Activated CD4-positive, alpha-beta memory T cell treated with anti-CD3 and anti-CD28 coated beads for 36 hours (primary cell): ENCODE measurements at regions not wholly inside any gene's neighbourhood (a gene's known extent, or its start where the extent isn't known, plus 50 kb on each side); places are given as distances from the start of the nearest gene placed in this dataset.
"Not testable (repeated sequence)": the region's sequence is repeated elsewhere in the genome, so short reads cannot be mapped to it uniquely, and the experiment has no call there.

ENCODE experiments used
- CTCF ChIA-PET: fragments of 350-600 bp; sonication (Branson Sonifier 250); formaldehyde crosslinking; loops from one replicate; lab custom pipeline; 2021; ENCODE audit warnings: antibody characterized with exemption, inconsistent platforms; lab: Charles Lee
- POLR2A ChIA-PET: fragments of 350-600 bp; sonication (Branson Sonifier 250); formaldehyde crosslinking; loops from one replicate; lab custom pipeline; 2021; ENCODE audit warnings: antibody characterized with exemption; lab: Charles Lee
- DNase-seq: peaks from one replicate; pipeline ENCODE4 v3.0.0-alpha.2; 2020
- H3K27ac Mint-ChIP-seq: one replicate; pipeline ENCODE4 v1.8.0; 2021; ENCODE audit warnings: mixed read lengths
- H3K27me3 Mint-ChIP-seq: one replicate; pipeline ENCODE4 v1.8.0; 2021; ENCODE audit warnings: mixed read lengths
- H3K36me3 Mint-ChIP-seq: one replicate; pipeline ENCODE4 v1.8.0; 2021; ENCODE audit warnings: mixed read lengths
- H3K4me1 Mint-ChIP-seq: one replicate; pipeline ENCODE4 v1.8.0; 2021; ENCODE audit warnings: low read depth, mixed read lengths
- H3K4me3 Mint-ChIP-seq: one replicate; pipeline ENCODE4 v1.8.0; 2021; ENCODE audit warnings: mild to moderate bottlenecking, mixed read lengths
- H3K9me3 Mint-ChIP-seq: one replicate; pipeline ENCODE4 v1.8.0; 2021; ENCODE audit warnings: mixed read lengths
- intact Hi-C: fragments of 100-400 bp; cut with micrococcal nuclease; formaldehyde crosslinking; loops from one replicate; pipeline ENCODE4 v1.15.1; 2023

DNA sequence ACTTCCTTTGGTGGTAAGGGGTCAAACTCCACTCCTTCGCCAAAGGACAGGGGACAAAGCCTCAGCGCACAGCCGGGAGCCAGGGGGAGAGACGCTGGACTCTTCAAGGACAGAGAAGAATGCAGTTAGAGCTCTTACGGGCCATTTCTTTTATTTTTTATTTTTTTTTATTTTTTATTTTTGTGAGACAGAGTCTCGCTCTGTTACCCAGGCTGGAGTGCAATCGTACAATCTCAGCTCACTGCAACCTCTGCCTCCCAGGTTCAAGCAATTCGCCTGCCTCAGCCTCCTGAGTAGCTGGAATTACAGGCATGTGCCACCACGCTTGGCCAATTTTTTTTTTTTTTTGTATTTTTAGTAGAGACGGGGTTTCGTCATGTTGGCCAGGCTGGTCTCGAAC lies 93.2 kb upstream of the RPH3AL start, which contains the start of gene RFLNB:
Gene RFLNB, minus strand, starts transcription at position 101 of the 400 bp plus-strand sequence.
- intact Hi-C loops, H3K4me1 Mint-ChIP-seq, H3K4me3 Mint-ChIP-seq, CTCF ChIA-PET, POLR2A ChIA-PET, H3K9me3 Mint-ChIP-seq, H3K27me3 Mint-ChIP-seq, DNase-seq: not testable (repeated sequence)
- Mint-ChIP-seq H3K27ac (peak within 1 kb of the TSS; percentile 18), H3K36me3 (peaks cover 18% of the 10 kb centered on the region)

DNA sequence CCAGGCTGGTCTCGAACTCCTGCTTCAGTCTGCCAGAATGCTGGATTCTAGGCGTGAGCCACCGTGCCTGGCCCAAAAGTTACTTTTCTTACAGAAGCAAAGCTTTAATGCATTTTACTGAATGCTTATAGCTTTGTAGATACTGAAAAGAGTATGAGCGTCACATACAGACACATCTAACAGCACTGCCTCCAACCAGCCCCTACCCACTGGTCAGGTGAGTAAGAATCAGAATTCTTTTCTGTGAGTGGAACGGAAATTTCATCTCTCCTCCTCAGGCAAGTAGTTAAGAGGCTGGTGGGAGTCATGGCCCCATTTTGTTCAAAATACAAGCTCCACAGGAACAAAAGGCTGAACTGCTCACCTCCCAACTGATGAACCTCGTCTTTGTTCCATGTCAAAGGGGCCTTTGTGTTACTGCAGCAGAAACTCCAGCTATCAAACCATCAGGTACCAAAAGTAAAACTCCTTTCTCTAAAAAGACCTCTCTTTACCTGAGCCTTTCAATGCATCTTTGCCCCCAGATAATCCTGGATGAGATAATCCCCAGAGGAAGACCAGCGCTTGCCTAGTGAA lies 92.4 kb upstream of the RPH3AL start:
- Mint-ChIP-seq H3K27ac (peak overlapping the region; percentile 18), H3K36me3 (peaks cover 21% of the 10 kb centered on the region), H3K9me3 (no peaks in the 10 kb centered on the region), H3K4me3 (no peak overlapping the region), H3K4me1 (peaks cover 5% of the 10 kb centered on the region), H3K27me3 (no peaks in the 10 kb centered on the region)
- POLR2A ChIA-PET: no interaction called here
- intact Hi-C loops: no loop called here
- peak; percentile 15 for DNase-seq
- CTCF ChIA-PET: interaction anchor here (1.9 kb wide), 1 partner anchor 33 kb away, joined by 10 read pairs; no protein-coding TSS in a partner anchor

DNA sequence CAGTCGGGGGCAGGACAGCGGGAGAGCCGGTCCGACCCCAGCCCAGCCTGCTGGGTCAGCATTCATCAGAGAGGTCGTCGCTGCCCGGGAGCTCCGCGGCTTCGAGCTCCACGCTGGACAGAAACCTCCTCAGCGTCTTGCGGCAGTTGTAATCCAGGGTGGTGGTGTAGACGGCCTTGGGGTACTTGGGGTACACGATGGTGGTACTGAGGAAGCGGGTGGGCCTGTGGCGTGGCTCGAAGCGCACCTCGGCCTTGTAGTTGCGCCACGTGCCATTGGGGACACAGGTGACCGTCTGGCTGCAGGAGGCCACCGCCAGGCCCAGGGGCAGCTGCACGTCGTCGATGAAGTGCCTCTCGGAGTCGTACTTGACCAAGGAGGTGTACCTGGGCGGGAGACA lies 90.5 kb upstream of the RPH3AL start:
- no peak for DNase-seq
- H3K27ac Mint-ChIP-seq: no peak overlapping the region
- peaks cover 21% of the 10 kb centered on the region for H3K36me3 Mint-ChIP-seq
- POLR2A ChIA-PET: no interaction called here
- intact Hi-C loops: no loop called here
- H3K27me3 Mint-ChIP-seq: no peaks in the 10 kb centered on the region
- CTCF ChIA-PET: no interaction called here
- peaks cover 5% of the 10 kb centered on the region for H3K4me1 Mint-ChIP-seq
- H3K4me3 Mint-ChIP-seq: no peak overlapping the region
- no peaks in the 10 kb centered on the region for H3K9me3 Mint-ChIP-seq

DNA sequence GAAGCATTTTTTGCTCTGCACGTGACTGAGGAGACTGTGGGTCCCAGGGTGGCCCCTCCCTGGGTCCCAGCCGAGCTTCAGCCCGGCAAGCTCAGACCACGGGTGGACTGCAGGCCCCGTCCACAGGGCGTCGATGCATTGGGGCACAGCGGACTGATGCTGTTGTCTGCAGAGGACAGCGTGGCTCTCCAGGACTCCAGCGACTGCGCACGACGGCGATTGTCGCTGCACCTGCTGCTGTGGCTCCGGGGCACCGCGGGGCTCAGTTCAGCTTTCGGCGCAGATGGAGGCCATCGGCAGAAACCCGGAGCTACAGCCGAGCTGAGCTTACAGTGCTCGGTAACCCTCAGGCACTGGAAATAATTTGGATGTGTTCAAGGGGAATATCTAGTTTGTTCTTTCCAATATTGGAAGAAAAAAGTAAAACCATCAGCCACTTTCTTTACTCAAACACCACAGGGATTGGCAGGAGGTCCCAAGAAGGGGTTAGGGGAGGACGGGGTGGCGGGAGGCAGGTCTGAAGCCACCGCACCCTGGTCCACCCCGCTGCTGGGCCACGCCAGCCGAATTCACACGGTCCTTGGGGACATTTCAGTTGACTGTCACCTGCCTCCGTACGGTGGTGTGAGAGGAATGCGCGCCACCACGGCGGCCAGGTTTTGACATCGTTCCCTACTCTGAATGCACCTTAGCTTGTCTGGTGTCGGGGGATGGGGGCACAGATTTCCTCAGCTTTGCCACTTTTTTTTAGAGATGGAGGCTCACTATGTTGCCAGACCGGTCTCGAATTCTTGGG lies 88.7 kb upstream of the RPH3AL start:
- ChIA-PET POLR2A (no interaction called here), CTCF (no interaction called here)
- H3K4me1 Mint-ChIP-seq: peaks cover 5% of the 10 kb centered on the region
- H3K36me3 Mint-ChIP-seq: peaks cover 21% of the 10 kb centered on the region
- no peaks in the 10 kb centered on the region for H3K9me3 Mint-ChIP-seq
- H3K4me3 Mint-ChIP-seq: no peak overlapping the region
- H3K27me3 Mint-ChIP-seq: no peaks in the 10 kb centered on the region
- DNase-seq: no peak
- no peak overlapping the region for H3K27ac Mint-ChIP-seq
- intact Hi-C loops: no loop called here

DNA sequence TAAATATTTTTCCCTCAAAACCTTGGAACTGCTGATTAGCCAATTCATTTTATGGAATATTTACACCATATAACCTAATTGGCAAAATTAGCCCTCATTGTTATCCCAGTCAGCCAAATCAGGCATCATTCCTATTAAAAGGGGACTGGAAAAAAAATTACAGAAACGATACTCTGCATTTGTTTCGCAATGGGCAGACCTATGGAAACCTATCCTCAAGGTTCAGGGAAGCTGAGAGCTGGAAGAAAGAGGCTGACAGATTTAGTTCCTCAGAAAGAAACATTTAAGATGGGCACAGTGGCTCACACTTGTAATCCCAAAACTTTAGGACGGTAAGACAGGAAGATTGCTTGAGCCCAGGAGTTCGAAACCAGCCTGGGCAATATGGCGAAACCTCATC lies 85.6 kb upstream of the RPH3AL start:
- Mint-ChIP-seq H3K4me3 (no peak overlapping the region), H3K27me3 (no peaks in the 10 kb centered on the region), H3K36me3 (peaks cover 13% of the 10 kb centered on the region), H3K27ac (no peak overlapping the region), H3K9me3 (peaks cover 8% of the 10 kb centered on the region), H3K4me1 (peaks cover 2% of the 10 kb centered on the region)
- POLR2A ChIA-PET: no interaction called here
- CTCF ChIA-PET: interaction anchor here (1.9 kb wide), 1 partner anchor 26 kb away, joined by 6 read pairs; no protein-coding TSS in a partner anchor
- DNase-seq: no peak
- intact Hi-C loops: no loop called here

DNA sequence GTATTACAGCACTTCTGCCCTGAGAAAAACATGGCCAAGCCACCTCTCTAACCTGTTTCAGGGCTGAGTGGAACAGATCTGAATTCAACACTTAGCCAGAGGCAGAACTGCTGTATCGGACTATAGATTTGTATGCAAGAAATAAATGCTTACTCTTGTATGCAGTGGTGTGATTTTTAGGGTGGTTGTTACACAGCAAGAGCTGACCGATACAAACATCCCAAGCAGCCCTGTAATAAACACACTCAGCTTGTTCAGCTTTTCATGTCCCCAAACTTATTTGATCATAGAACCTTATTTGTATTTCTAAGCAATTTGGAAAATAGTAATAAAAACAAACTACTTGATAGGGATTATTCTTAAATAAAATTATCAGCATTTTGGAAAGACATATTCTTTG lies 84.9 kb upstream of the RPH3AL start:
- no peak for DNase-seq
- Mint-ChIP-seq H3K27ac (no peak overlapping the region), H3K27me3 (no peaks in the 10 kb centered on the region), H3K4me1 (peaks cover 2% of the 10 kb centered on the region), H3K9me3 (peaks cover 8% of the 10 kb centered on the region), H3K36me3 (peaks cover 8% of the 10 kb centered on the region), H3K4me3 (no peak overlapping the region)
- POLR2A ChIA-PET: no interaction called here
- CTCF ChIA-PET: interaction anchor here (1.9 kb wide), 1 partner anchor 25 kb away, joined by 6 read pairs; no protein-coding TSS in a partner anchor
- intact Hi-C loops: no loop called here

DNA sequence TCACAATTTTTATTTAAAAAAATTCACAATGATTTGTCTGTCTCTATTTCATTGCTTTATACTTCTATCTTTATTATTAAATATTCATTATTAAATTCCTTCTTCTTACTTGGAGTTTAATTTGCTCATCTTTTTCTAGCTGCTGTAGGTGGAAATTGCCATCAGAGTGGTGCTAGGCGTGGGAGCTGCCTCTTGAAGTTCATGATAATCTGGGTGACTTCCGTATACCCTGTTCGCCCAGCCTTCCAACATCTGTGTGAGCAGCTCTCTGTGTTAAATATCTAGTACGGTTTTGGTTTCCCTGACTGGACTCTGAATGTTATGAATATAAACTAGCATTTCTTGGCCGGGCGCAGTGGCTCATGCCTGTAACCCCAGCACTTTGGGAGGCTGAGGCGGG lies 84.0 kb upstream of the RPH3AL start:
- ChIA-PET CTCF (no interaction called here), POLR2A (no interaction called here)
- H3K9me3 Mint-ChIP-seq: peaks cover 8% of the 10 kb centered on the region
- no peak overlapping the region for H3K27ac Mint-ChIP-seq
- no peak for DNase-seq
- no peak overlapping the region for H3K4me3 Mint-ChIP-seq
- peaks cover 3% of the 10 kb centered on the region for H3K36me3 Mint-ChIP-seq
- no peaks in the 10 kb centered on the region for H3K27me3 Mint-ChIP-seq
- H3K4me1 Mint-ChIP-seq: peaks cover 2% of the 10 kb centered on the region
- intact Hi-C loops: no loop called here

DNA sequence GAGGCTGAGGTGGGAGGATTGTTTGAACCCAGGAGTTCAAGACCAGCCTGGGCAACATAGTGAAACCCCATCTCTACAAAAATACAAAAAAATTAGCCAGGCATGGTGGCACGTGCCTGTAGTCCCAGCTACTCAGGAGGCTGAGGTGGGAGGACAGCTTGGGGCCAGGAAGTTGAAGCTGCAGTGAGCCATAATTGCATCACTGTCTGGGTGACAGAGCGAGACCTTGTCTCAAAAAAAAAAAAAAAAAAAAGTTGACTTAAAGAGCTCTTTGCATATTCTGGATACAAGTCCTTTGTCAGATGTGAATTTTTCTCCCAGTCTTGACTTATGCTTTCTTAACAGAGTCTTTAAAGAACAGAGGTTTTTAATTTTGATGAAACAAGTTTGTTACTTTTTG lies 79.9 kb upstream of the RPH3AL start:
- POLR2A ChIA-PET: interaction anchor here (0.6 kb wide), 1 partner anchor 70 kb away, joined by 3 read pairs; no protein-coding TSS in a partner anchor
- H3K4me1 Mint-ChIP-seq, CTCF ChIA-PET, H3K27me3 Mint-ChIP-seq, H3K27ac Mint-ChIP-seq, intact Hi-C loops, H3K4me3 Mint-ChIP-seq, H3K36me3 Mint-ChIP-seq, DNase-seq: not testable (repeated sequence)
- peaks cover 17% of the 10 kb centered on the region for H3K9me3 Mint-ChIP-seq

DNA sequence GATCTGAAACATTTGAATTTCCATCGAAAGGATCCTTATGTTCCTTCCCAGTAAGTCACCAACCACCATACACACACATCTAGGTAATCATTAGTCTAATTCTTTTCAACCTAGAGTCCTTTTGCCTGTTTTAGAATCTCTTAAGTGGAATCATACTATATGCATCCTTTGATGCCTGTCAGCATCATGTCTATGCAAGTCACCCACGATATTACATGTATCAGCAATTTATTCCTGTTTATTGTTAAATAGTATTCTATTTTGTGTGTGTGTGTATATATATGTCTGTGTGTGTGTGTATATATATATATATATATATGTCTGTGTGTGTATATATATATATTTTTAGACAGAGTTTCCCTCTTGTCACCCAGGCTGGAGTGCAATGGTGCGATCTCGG lies 78.9 kb upstream of the RPH3AL start:
- Mint-ChIP-seq H3K36me3 (peaks cover 3% of the 10 kb centered on the region), H3K9me3 (peaks cover 17% of the 10 kb centered on the region), H3K27ac (no peak overlapping the region), H3K4me1 (peaks cover 2% of the 10 kb centered on the region), H3K27me3 (no peaks in the 10 kb centered on the region), H3K4me3 (no peak overlapping the region)
- no peak for DNase-seq
- POLR2A ChIA-PET: no interaction called here
- CTCF ChIA-PET: no interaction called here
- intact Hi-C loops: no loop called here

DNA sequence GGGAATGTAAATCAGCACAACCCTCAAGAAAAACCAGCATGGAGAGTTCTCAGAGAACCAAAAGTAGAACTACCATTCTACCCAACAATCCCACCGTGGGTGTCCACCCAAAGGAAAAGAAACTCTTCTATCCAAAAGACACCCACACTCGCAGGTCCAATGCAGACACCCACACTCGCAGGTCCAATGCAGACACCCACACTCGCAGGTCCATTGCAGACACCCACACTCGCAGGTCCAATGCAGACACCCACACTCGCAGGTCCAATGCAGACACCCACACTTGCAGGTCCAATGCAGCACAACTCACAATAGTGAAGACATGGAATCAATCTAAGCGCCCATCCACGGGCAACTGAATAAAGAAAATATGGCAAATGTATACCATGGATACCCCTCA lies 77.0 kb upstream of the RPH3AL start:
- no peak overlapping the region for H3K4me3 Mint-ChIP-seq
- H3K27ac Mint-ChIP-seq: no peak overlapping the region
- ChIA-PET POLR2A (no interaction called here), CTCF (interaction anchor here (1.6 kb wide), 1 partner anchor 271 kb away, joined by 4 read pairs; no protein-coding TSS in a partner anchor)
- no peak for DNase-seq
- peaks cover 2% of the 10 kb centered on the region for H3K4me1 Mint-ChIP-seq
- H3K36me3 Mint-ChIP-seq: peaks cover 3% of the 10 kb centered on the region
- no peaks in the 10 kb centered on the region for H3K27me3 Mint-ChIP-seq
- intact Hi-C loops: no loop called here
- peaks cover 8% of the 10 kb centered on the region for H3K9me3 Mint-ChIP-seq

DNA sequence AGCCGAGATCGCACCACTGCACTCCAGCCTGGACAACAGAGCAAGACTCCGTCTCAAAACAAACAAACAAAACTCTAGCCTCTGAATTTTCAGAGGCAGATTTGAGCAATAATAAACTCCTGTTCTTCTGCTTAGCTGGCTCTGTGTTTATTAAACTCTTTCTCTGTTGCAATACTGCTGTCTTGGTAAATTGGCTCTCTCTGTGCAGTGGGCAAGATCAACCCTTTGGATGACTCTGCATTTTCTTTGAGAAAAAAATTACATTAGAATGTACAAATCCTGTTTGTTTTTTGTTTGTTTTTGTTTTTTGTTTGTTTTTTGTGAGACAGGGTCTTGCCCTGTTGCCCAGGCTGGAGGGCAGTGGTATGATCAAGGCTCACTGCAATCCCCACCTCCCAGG lies 75.8 kb upstream of the RPH3AL start:
- ChIA-PET CTCF (no interaction called here), POLR2A (no interaction called here)
- H3K4me1 Mint-ChIP-seq: peaks cover 2% of the 10 kb centered on the region
- peaks cover 3% of the 10 kb centered on the region for H3K36me3 Mint-ChIP-seq
- H3K27me3 Mint-ChIP-seq: no peaks in the 10 kb centered on the region
- no peak overlapping the region for H3K4me3 Mint-ChIP-seq
- intact Hi-C loops: no loop called here
- DNase-seq: no peak
- H3K27ac Mint-ChIP-seq: no peak overlapping the region
- H3K9me3 Mint-ChIP-seq: peaks cover 8% of the 10 kb centered on the region

DNA sequence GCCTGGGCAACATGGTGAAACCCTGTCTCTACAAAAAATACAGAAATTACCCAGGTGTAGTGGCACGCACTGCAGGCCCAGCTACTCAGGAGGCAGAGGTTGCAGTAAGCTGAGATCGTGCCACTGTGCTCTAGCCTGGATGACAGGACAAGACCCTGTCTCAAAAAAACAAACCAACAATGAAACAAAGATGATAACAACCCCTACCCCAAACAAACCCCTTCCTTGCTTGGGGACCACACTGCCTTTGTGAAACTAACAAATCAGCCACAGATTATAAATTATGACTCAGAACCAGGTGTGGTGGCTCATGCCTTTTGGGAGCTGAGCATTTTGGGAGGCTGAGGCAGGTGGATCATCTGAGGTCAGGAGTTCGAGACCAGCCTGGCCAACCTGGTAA lies 75.3 kb upstream of the RPH3AL start:
- ChIA-PET POLR2A (interaction anchor here (0.6 kb wide), 1 partner anchor 1642 kb away, joined by 3 read pairs; no protein-coding TSS in a partner anchor), CTCF (no interaction called here)

More for the DNA sequence above, 75.3 kb upstream of the RPH3AL start:
- H3K36me3 Mint-ChIP-seq: peaks cover 3% of the 10 kb centered on the region
- no peak for DNase-seq
- no peak overlapping the region for H3K27ac Mint-ChIP-seq
- peaks cover 2% of the 10 kb centered on the region for H3K4me1 Mint-ChIP-seq
- H3K4me3 Mint-ChIP-seq: no peak overlapping the region
- peaks cover 8% of the 10 kb centered on the region for H3K9me3 Mint-ChIP-seq
- intact Hi-C loops: no loop called here
- no peaks in the 10 kb centered on the region for H3K27me3 Mint-ChIP-seq
